Neural progenitor cell (in vitro differentiated cells): ENCODE measurements at regions not wholly inside any gene's neighbourhood (a gene's known extent, or its start where the extent isn't known, plus 50 kb on each side); places are given as distances from the start of the nearest gene placed in this dataset.

Experiments
- CTCF ChIP-seq: fragments of 200-600 bp; sonication (generic); IDR thresholded peaks from 2 replicates; pipeline ENCODE4 v1.5.1; 2017; ENCODE audit warnings: antibody characterized with exemption, mild to moderate bottlenecking
- EZH2 ChIP-seq: fragments of 200-600 bp; sonication (generic); IDR thresholded peaks from 2 replicates; pipeline ENCODE4 v1.6.1; 2017; ENCODE audit warnings: antibody characterized with exemption, mild to moderate bottlenecking, moderate library complexity
- EZH2phosphoT487 ChIP-seq: fragments of 200-600 bp; sonication (generic); IDR thresholded peaks from 2 replicates; pipeline ENCODE4 v1.6.1; 2017; ENCODE audit warnings: antibody characterized with exemption

GRCh38 chr18:59086522-59086921, 53.2 kb upstream of the SEC11C start:
- TF ChIP-seq CTCF (no peak), EZH2 (no peak), EZH2phosphoT487 (no peak)
